ENCODE measurements at regions not wholly inside any gene's neighbourhood (a gene's known extent, or its start where the extent isn't known, plus 50 kb on each side); places are given as distances from the start of the nearest gene placed in this dataset.

DNA sequence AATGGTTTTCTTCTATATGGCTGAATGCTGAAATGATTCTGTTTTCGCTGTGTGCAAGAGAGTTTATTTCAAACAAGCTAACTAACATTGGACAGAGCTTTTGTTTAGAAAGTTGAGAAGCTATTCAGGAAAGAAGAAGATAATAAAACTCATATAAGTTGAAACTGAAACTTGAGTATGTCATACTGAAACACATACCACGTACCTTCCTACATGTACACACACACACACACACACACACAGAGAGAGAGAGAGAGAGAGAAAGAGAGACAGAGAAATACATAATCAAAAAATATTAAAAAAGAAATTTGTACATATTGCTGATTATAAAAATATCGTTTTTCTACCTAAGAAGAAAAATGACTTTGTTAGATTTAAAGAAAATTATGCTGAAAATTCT lies 561.9 kb upstream of the KCND2 start:
- 65% methylated on average over 3 of the region's 3 CpGs for WGBS
- TF ChIP-seq, protein P1, sequence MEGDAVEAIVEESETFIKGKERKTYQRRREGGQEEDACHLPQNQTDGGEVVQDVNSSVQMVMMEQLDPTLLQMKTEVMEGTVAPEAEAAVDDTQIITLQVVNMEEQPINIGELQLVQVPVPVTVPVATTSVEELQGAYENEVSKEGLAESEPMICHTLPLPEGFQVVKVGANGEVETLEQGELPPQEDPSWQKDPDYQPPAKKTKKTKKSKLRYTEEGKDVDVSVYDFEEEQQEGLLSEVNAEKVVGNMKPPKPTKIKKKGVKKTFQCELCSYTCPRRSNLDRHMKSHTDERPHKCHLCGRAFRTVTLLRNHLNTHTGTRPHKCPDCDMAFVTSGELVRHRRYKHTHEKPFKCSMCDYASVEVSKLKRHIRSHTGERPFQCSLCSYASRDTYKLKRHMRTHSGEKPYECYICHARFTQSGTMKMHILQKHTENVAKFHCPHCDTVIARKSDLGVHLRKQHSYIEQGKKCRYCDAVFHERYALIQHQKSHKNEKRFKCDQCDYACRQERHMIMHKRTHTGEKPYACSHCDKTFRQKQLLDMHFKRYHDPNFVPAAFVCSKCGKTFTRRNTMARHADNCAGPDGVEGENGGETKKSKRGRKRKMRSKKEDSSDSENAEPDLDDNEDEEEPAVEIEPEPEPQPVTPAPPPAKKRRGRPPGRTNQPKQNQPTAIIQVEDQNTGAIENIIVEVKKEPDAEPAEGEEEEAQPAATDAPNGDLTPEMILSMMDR (IDR thresholded peaks at IDR 0.05) = no peak
- TF ChIP-seq POLR2A (IDR thresholded peaks at IDR 0.05) (no peak), POLR2AphosphoS5 (IDR thresholded peaks at IDR 0.05) (no peak)
- Histone ChIP-seq H3K27ac (no peak overlapping the region), H3K9me3 (no peaks in the 10 kb centered on the region), H3K36me3 (no peaks in the 10 kb centered on the region), H3K4me3 (no peak overlapping the region), H3K27me3 (replicated peaks; ENCODE audit: insufficient read depth) (no peaks in the 10 kb centered on the region), H3K4me1 (replicated peaks) (no peaks in the 10 kb centered on the region)
- no peak for DNase-seq (ENCODE audit: low spot score)
- intact Hi-C loops (cut with DNase I) = no loop called here

DNA sequence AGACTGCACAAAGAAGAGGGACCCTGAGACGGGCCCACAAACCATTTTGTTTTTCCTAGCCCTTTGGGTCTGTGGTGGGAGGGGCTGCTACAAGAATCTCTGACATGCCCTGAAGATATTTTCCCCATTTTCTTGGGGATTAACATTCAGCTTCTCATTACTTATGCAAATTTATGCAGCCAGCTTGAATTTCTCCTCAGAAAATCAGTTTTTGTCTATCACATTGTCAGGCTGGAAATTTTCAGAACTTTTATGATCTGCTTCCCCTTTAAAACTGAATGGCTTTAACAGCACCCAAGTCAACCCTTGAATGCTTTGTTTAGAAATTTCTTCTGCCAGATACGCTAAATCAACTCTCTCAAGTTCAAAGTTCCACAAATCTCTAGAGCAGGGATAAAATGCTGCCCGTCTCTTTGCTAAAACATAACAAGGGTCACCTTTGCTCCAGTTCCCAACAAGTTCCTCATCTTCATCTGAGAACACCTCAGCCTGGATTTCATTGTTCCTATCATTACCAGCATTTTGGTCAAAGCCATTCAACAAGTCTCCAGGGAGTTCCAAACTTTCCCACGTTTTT lies 560.0 kb upstream of the KCND2 start:
- Histone ChIP-seq H3K27ac (no peak overlapping the region), H3K27me3 (replicated peaks; ENCODE audit: insufficient read depth) (no peaks in the 10 kb centered on the region), H3K4me1 (replicated peaks) (no peaks in the 10 kb centered on the region), H3K36me3 (no peaks in the 10 kb centered on the region), H3K4me3 (no peak overlapping the region), H3K9me3 (no peaks in the 10 kb centered on the region)
- intact Hi-C loops (cut with DNase I) = no loop called here
- 72% methylated on average over 4 of the region's 4 CpGs for WGBS
- TF ChIP-seq, protein P1 (IDR thresholded peaks at IDR 0.05) = no peak
- TF ChIP-seq POLR2AphosphoS5 (IDR thresholded peaks at IDR 0.05) (no peak), POLR2A (IDR thresholded peaks at IDR 0.05) (no peak)
- no peak for DNase-seq (ENCODE audit: low spot score)

DNA sequence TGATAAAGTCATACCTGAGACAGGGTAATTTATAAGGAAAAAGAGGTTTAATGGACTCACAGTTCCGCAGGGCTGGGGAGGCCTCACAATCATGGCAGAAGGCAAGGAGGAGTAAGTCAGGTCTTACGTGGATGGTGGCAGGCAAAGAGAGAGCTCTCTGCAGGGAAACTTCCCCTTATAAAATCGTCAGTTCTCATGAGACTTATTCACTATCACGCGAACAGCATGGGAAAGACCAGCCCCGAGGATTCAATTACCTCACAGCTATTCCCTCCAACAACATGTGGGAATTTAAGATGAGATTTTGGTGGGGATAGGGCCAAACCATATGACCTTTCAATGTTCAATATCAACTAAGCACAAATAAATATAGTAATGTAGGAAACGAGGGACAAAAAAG lies 559.4 kb upstream of the KCND2 start:
- H3K27me3 ChIP-seq (replicated peaks; ENCODE audit: insufficient read depth) = no peaks in the 10 kb centered on the region
- WGBS = 85% methylated on average over 7 of the region's 7 CpGs
- intact Hi-C loops (cut with DNase I) = no loop called here
- no peak overlapping the region for H3K27ac ChIP-seq
- no peaks in the 10 kb centered on the region for H3K36me3 ChIP-seq
- DNase-seq (ENCODE audit: low spot score) = no peak
- TF ChIP-seq POLR2AphosphoS5 (IDR thresholded peaks at IDR 0.05) (no peak), POLR2A (IDR thresholded peaks at IDR 0.05) (no peak)
- TF ChIP-seq, protein P1 (IDR thresholded peaks at IDR 0.05) = no peak
- no peak overlapping the region for H3K4me3 ChIP-seq
- H3K9me3 ChIP-seq = no peaks in the 10 kb centered on the region
- H3K4me1 ChIP-seq (replicated peaks) = no peaks in the 10 kb centered on the region

DNA sequence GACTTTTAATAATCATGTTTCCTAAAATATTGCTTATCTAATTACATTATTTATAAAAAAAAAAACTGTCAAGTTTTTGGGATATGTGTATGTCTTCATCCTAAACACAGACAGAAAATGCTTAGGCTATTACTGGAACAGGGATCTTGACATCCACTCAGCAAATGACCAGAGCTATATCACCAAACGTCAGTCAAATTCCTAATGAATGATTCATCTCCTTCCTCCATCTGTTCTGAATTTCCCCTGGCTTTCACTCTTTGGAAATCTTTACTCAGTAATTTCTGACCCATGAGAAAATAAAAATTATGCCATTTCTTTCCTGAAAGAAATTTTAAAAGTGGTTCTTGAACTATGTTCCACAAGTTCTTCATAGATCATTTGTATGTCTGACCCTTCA lies 552.4 kb upstream of the KCND2 start:
- H3K27ac ChIP-seq = no peak overlapping the region
- intact Hi-C loops (cut with DNase I) = no loop called here
- H3K4me3 ChIP-seq = no peak overlapping the region
- no peaks in the 10 kb centered on the region for H3K27me3 ChIP-seq (replicated peaks; ENCODE audit: insufficient read depth)
- no peaks in the 10 kb centered on the region for H3K36me3 ChIP-seq
- DNase-seq (ENCODE audit: low spot score) = no peak
- TF ChIP-seq POLR2A (IDR thresholded peaks at IDR 0.05) (no peak), POLR2AphosphoS5 (IDR thresholded peaks at IDR 0.05) (no peak)
- TF ChIP-seq, protein P1 (IDR thresholded peaks at IDR 0.05) = no peak
- no peaks in the 10 kb centered on the region for H3K4me1 ChIP-seq (replicated peaks)
- WGBS = 12% methylated on average over 1 of the region's 1 CpG
- H3K9me3 ChIP-seq = no peaks in the 10 kb centered on the region

DNA sequence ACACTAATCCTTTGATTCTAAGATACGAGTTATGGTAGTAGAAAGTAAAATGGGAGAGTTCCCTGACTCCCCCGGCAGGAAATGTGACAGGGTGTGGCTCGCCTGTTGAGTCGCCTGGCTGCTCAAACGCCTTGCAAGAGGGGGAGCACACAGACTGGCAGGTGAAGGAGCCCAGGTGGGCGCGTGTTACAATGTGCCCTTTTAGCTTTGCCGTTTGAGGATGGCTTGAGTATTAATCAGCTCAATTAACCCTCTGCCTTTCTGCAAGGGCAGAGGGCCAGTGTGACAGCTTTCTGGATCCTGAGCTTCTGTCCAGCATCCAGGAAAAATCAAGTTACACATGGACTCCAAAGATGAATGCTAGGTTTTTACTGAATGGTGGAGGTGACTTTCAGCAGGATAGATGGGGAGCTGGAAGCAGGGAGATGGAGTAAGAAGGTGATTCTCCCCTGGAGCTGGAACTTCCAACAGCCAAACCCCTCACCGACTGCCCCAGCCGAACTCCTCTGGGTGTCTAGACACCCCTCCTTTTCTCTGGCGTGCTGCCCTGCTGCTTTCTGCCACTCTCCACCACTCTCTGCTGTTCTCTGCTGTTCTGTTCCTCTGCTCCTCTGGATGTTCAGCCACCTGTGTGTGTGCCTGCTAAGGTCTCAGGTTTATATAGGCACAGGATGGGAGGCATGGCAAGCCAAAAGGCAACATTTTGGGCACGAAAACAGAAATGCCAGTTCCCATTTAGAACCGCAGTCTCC lies 548.8 kb upstream of the KCND2 start:
- Histone ChIP-seq H3K4me3 (no peak overlapping the region), H3K27ac (no peak overlapping the region), H3K27me3 (replicated peaks; ENCODE audit: insufficient read depth) (no peaks in the 10 kb centered on the region), H3K4me1 (replicated peaks) (no peaks in the 10 kb centered on the region), H3K36me3 (no peaks in the 10 kb centered on the region), H3K9me3 (no peaks in the 10 kb centered on the region)
- WGBS = 58% methylated on average over 13 of the region's 13 CpGs
- DNase-seq (ENCODE audit: low spot score) = no peak
- intact Hi-C loops (cut with DNase I) = no loop called here
- TF ChIP-seq POLR2A (IDR thresholded peaks at IDR 0.05) (no peak), POLR2AphosphoS5 (IDR thresholded peaks at IDR 0.05) (no peak)
- TF ChIP-seq, protein P1 (IDR thresholded peaks at IDR 0.05) = no peak
